Astrocyte of the spinal cord (primary cell): ENCODE measurements at regions not wholly inside any gene's neighbourhood (a gene's known extent, or its start where the extent isn't known, plus 50 kb on each side); places are given as distances from the start of the nearest gene placed in this dataset.
"Not testable (repeated sequence)": the region's sequence is repeated elsewhere in the genome, so short reads cannot be mapped to it uniquely, and the experiment has no call there.

Experiments
- DNase-seq: peaks from one replicate; pipeline ENCODE4 v3.0.0; 2011; ENCODE audit warnings: low read depth, low spot score
- H3K4me3 ChIP-seq: 2 replicates; pipeline ENCODE4 v1.5.1; 2011; ENCODE audit warnings: low read depth, mild to moderate bottlenecking, low read length, moderate library complexity
- in situ Hi-C: cut with HindIII; loops from 2 replicates; pipeline ENCODE4 v1.10.0; 2017; ENCODE audit warnings: low sequenced_read_pairs
- TF ChIP-seq, protein P1 (sequence below): IDR thresholded peaks from 2 replicates; pipeline ENCODE4 v1.5.1; 2012; ENCODE audit warnings: low read depth, mild to moderate bottlenecking, low read length, inconsistent platforms

DNA sequence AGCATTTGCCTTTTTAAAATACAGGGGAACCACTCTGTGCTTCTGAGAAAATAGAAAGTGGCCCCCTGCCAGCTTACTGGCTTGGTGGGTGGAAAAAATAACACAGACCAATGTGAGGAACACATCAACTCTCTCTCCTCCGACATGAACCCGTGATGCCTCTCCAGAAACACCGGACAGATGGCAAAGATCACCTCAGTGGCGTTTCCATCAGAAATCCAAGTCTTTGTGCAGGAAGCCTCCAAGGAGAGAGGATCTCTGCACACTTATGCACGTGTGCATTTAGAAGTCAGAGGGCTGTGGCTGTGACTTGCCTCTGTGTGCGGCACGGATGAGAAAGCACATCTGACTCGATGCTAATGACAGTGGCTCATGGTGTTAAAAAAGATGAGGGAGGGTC lies 112.3 kb upstream of the KLF12 start:
- in situ Hi-C loops = no loop called here
- DNase-seq = peak; percentile 63
- TF ChIP-seq, protein P1, sequence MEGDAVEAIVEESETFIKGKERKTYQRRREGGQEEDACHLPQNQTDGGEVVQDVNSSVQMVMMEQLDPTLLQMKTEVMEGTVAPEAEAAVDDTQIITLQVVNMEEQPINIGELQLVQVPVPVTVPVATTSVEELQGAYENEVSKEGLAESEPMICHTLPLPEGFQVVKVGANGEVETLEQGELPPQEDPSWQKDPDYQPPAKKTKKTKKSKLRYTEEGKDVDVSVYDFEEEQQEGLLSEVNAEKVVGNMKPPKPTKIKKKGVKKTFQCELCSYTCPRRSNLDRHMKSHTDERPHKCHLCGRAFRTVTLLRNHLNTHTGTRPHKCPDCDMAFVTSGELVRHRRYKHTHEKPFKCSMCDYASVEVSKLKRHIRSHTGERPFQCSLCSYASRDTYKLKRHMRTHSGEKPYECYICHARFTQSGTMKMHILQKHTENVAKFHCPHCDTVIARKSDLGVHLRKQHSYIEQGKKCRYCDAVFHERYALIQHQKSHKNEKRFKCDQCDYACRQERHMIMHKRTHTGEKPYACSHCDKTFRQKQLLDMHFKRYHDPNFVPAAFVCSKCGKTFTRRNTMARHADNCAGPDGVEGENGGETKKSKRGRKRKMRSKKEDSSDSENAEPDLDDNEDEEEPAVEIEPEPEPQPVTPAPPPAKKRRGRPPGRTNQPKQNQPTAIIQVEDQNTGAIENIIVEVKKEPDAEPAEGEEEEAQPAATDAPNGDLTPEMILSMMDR = no peak
- H3K4me3 ChIP-seq = no peak overlapping the region

DNA sequence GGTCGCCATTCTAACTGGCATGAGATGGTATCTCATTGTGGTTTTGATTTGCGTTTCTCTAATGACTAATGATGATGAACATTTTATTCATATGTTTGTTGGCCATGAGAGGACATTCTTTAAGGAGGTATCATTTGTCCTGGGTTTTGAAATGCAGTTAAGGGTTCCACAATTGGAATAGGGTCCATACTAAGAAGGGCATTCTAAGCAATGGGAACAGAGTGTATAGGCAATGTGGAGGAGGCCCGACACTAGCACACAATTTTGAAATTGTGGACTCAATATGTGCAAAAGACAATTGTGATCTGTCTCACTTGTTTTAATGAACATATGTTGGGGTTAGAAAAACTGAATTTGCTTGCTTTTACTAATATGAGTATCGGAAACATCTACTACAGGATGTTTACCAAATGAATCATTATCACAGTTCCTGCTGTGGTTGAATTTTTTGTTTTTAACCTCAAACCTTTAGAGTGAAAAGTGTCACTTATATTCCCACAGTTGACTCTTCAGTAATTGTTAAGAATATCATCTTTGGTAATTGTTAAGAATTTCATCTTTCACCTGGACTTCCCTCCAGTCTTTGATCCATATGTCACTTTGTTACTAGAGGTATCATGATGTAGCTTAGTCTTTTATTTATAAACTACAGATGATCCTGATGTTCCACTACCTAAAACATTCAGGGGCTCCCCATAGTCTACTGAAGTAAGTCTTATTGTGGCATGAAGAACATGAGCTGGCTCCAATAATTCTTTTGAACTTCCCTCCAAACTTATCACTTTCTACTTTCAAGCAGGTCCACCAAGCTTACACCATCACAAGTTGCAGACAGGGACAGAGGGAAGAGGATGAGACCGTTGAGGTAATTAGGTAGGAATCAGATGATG lies 109.7 kb upstream of the KLF12 start:
- in situ Hi-C loops = no loop called here
- H3K4me3 ChIP-seq = no peak overlapping the region
- TF ChIP-seq, protein P1 = no peak
- DNase-seq = peak; percentile 74

DNA sequence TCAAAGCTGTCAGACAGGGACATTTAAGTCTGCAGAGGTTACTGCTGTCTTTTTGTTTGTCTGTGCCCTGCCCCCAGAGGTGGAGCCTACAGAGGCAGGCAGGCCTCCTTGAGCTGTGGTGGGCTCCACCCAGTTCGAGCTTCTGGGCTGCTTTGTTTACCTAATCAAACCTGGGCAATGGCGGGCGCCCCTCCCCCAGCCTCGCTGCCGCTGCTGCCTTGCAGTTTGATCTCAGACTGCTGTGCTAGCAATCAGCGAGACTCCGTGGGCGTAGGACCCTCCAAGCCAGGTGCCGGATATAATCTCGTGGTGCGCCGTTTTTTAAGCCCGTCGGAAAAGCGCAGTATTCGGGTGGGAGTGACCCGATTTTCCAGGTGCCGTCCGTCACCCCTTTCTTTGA lies 107.1 kb upstream of the KLF12 start:
- DNase-seq, in situ Hi-C loops, H3K4me3 ChIP-seq: not testable (repeated sequence)

DNA sequence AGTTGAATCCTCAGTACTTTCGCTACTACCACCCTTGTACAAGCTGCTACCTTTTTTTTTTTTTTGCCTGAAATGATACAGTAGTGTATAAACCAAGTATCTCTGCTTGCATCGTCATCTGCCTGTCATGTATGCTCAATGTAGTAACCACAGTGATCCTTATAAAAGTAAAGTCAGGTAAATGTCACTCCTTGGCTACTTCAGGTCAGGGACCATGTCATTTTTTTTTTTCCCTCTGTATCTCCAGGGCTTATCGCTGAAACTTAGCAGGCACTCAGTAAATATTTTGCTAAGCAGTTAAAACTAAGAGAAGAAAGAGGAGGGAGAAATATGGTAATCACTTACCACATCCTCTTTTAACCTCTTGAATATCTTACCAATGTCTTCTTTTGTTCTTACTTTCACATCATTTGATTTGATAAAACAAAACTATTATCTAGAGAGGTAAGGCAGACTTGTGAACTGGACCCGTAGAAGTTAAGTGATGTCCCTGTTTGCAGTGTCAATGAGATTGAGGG lies 96.8 kb upstream of the KLF12 start:
- TF ChIP-seq, protein P1 = no peak
- DNase-seq = no peak
- H3K4me3 ChIP-seq = no peak overlapping the region
- in situ Hi-C loops = no loop called here

DNA sequence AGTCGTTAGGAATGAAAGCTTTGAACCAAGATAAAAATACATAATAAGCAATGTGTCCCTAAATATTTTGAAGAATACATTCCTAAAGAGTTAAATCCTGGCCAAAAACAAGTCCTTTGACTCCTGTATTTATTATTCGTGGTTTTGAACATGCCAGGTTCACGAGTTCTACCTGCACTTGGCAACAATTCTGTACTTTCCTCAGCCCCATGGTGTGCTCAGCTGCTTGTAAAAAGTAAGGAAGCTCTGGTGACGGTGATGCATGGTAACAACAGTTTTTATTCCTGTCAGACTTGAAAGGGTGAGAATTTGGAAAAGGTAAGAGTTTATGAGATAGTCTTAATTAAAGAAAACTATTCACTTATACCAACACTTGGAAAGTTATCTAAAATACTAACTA lies 95.0 kb upstream of the KLF12 start:
- DNase-seq = no peak
- in situ Hi-C loops = no loop called here
- no peak overlapping the region for H3K4me3 ChIP-seq
- TF ChIP-seq, protein P1 = no peak

DNA sequence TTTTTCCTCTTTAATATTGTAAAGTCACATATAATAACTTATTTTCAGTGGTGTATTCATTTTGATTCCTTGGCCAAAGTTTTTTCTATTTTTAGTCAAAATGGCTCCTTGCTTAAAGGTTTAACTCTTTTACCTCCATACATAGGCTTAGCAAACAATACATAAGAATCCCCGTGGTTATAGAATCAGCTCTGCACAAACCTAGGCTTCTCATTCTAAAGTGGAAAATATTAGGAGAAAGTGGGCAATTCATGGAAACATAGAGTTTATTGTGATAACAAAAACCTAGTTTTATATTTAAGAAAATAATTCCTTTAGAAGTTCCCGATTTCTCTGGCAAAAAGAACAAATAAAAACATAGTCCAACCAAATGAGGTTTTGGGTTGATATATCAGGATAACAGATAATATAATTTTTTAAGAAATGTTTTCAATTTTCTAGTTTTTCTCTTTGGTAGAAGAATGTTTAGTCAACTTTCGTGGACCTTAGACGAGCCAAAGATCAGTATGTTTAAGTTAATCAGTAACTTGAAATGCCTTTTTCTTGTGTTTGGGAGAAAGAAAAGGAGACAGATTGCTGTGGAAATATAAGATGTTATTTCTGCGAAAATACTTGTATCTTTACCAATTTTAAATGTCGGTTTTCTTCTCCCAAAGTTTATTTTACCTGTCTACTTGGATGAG lies 93.4 kb upstream of the KLF12 start:
- no peak overlapping the region for H3K4me3 ChIP-seq
- TF ChIP-seq, protein P1 = no peak
- in situ Hi-C loops = no loop called here
- no peak for DNase-seq
